ENCODE measurements at regions not wholly inside any gene's neighbourhood (a gene's known extent, or its start where the extent isn't known, plus 50 kb on each side); places are given as distances from the start of the nearest gene placed in this dataset.

DNA sequence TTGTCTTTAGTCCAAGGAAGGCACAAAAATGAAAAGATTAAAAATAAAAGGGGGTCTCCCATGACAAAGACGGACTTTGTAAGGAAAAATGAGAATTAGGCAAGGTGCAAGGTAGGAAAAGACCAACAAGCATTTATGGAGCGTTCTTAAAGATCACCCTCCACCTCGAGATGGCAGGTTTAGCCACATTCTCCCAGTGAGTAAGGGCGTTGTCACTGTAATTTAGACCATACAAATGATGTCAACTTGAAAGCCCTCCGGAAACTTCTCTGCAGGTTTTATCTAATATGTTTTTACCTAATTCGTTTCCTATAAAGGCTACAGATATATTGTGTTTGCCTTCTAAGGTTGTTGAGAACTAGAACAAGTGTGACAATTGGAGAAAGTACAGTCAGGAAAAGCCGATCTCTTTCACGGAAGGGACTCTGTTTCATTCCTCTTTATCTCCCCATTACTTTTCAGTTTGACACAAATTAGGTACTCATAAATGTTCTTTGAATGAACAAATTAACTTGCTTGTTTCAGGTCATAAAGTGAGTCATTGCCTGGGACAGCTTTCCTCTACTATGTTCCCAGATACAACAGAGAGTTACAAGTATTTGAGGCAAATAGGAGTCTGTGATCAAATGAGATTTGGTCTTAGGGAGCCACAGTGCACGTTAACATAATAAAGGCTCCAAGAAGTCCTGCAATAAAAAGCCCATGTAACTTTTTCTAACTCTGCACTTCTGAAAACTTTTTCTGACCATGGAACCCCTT is 102.6 kb upstream of the HABP2 start:
- TF ChIP-seq, protein P1, sequence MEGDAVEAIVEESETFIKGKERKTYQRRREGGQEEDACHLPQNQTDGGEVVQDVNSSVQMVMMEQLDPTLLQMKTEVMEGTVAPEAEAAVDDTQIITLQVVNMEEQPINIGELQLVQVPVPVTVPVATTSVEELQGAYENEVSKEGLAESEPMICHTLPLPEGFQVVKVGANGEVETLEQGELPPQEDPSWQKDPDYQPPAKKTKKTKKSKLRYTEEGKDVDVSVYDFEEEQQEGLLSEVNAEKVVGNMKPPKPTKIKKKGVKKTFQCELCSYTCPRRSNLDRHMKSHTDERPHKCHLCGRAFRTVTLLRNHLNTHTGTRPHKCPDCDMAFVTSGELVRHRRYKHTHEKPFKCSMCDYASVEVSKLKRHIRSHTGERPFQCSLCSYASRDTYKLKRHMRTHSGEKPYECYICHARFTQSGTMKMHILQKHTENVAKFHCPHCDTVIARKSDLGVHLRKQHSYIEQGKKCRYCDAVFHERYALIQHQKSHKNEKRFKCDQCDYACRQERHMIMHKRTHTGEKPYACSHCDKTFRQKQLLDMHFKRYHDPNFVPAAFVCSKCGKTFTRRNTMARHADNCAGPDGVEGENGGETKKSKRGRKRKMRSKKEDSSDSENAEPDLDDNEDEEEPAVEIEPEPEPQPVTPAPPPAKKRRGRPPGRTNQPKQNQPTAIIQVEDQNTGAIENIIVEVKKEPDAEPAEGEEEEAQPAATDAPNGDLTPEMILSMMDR (IDR thresholded peaks at IDR 0.05) = no peak
- no peak for TF ChIP-seq POLR2A (IDR thresholded peaks at IDR 0.05)
